ENCODE measurements at regions not wholly inside any gene's neighbourhood (a gene's known extent, or its start where the extent isn't known, plus 50 kb on each side); places are given as distances from the start of the nearest gene placed in this dataset.

DNA sequence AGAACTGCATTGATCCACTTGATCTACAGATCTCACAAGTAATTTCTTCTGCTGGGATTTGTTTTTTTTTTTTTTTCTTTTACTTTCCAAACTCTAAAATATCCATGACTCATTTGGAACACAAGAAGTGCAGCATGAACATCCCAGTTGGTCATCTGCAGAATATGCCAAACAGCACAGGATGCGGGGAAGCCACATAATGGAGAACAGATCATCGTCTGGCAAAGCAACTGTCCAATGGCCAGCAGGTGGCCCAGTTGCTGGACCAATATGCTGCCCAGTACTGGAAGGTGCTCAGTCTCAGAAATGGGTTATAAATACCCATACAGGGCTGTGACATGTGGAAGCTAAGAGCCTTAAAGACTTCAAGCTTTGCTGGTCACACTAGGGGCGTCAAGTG lies 221.3 kb upstream of the TAS2R1 start:
- no peak for TF ChIP-seq EZH2 (IDR thresholded peaks at IDR 0.05; ENCODE audit: borderline replicate concordance, insufficient read depth, low read length, poor library complexity, severe bottlenecking)
- TF ChIP-seq RAD21 (conservative IDR thresholded peaks at IDR 0.05), result no peak
- TF ChIP-seq, protein P1, sequence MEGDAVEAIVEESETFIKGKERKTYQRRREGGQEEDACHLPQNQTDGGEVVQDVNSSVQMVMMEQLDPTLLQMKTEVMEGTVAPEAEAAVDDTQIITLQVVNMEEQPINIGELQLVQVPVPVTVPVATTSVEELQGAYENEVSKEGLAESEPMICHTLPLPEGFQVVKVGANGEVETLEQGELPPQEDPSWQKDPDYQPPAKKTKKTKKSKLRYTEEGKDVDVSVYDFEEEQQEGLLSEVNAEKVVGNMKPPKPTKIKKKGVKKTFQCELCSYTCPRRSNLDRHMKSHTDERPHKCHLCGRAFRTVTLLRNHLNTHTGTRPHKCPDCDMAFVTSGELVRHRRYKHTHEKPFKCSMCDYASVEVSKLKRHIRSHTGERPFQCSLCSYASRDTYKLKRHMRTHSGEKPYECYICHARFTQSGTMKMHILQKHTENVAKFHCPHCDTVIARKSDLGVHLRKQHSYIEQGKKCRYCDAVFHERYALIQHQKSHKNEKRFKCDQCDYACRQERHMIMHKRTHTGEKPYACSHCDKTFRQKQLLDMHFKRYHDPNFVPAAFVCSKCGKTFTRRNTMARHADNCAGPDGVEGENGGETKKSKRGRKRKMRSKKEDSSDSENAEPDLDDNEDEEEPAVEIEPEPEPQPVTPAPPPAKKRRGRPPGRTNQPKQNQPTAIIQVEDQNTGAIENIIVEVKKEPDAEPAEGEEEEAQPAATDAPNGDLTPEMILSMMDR (IDR thresholded peaks at IDR 0.05; ENCODE audit: poor library complexity, severe bottlenecking), result no peak

Measured in neural cell (in vitro differentiated cells).